Stimulated activated effector memory CD8-positive, alpha-beta T cell treated with anti-CD3 and anti-CD28 coated beads, Interleukin-12 subunit alpha, Interleukin-12 subunit beta, amount 100 ng/mL, for 72 hours (primary cell): ENCODE measurements at regions not wholly inside any gene's neighbourhood (a gene's known extent, or its start where the extent isn't known, plus 50 kb on each side); places are given as distances from the start of the nearest gene placed in this dataset.

Source experiments
- ATAC-seq: fragments of 150-1000 bp; cut with Tn5 transposase; 2 replicates; pipeline ENCODE4 v1.10.0; 2021
- DNase-seq, 2 donors: peaks; one replicate each; pipeline ENCODE4 v3.0.0; 2021 to 2022; ENCODE audit warnings: low spot score in 2 of 2
- H3K27ac Mint-ChIP-seq: one replicate; pipeline ENCODE4 v1.8.0; 2022; ENCODE audit warnings: mild to moderate bottlenecking, mixed read lengths
- H3K36me3 Mint-ChIP-seq: one replicate; pipeline ENCODE4 v1.8.0; 2022; ENCODE audit warnings: mild to moderate bottlenecking, mixed read lengths
- H3K4me1 Mint-ChIP-seq: one replicate; pipeline ENCODE4 v1.8.0; 2022; ENCODE audit warnings: mixed read lengths
- H3K4me3 Mint-ChIP-seq: one replicate; pipeline ENCODE4 v1.8.0; 2022; ENCODE audit warnings: mild to moderate bottlenecking, mixed read lengths
- H3K9me3 Mint-ChIP-seq: one replicate; pipeline ENCODE4 v1.8.0; 2022; ENCODE audit warnings: mixed read lengths

DNA sequence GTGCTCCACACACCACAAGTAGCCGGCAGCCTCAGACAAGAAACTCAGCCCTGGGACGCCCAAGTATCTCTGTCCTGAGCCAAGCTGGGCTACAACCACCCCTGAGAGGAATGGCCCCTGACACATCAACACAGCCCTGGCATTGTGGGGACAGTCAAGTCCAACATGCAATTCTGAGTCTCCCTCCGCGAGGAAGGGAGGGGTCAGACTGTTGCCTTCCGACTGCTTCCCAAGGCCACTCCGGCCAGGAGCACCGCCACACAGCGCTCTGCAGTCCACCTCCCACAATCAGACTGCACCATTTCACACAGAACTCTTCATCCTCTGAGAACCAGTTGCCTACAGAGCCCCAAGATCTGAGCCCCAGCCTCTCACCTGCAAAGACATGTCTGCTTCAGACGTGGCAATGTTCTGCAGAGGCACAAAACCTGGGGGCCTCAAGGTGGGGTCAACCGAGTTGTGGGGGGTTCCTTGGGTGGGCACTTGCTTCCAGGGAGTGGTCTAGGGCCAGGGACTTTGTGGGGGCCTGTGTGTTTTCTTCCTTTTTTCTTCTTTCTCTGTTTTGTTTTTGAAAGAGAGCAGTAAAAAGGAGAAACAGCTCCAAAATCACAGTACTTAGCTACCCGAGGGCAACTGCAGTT lies 76.7 kb upstream of the SALL3 start:
- H3K9me3 Mint-ChIP-seq: no peaks in the 10 kb centered on the region
- no peak overlapping the region for H3K27ac Mint-ChIP-seq
- DNase-seq (no peak), ATAC-seq (no peak)
- H3K4me1 Mint-ChIP-seq: peaks cover 10% of the 10 kb centered on the region
- no peaks in the 10 kb centered on the region for H3K36me3 Mint-ChIP-seq
- no peak overlapping the region for H3K4me3 Mint-ChIP-seq

DNA sequence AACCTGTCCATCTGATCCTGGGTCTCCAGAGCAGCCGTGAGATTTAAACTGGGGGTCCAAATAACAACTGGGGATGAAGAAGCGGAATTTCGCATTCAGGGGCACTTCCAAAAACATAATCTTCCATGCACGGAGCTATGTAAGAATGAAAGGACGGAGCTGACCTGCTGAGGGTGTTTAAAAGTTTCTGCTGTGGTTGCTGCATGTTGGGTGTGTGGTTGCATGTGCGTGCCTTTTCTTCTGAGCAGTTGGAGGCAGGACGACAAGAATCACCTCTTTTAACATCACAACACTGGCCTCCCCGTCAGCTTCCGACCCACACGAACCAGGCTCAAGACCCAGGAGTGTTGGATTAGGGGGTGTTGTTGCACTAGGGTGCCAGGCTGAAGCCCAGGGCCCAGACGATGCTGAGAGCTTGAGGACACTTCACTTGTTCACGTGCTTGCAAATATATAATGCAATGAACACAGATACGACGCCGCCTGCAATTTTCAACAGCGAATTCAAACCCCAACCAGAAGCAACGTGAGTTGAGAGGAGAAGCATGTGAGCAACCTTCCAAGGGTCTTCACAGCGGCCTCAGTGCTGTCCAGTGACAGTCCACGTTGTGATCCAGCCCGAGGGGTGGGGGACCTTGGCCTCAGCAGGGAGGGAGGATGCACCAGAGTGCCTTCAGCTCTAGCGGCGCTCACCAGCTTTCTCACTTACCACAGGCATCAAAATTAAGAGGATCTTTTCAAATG lies 76.0 kb upstream of the SALL3 start:
- Mint-ChIP-seq H3K27ac (no peak overlapping the region), H3K36me3 (no peaks in the 10 kb centered on the region), H3K9me3 (no peaks in the 10 kb centered on the region), H3K4me1 (peaks cover 10% of the 10 kb centered on the region), H3K4me3 (no peak overlapping the region)
- no peak for DNase-seq
- ATAC-seq: no peak

- no peaks in the 10 kb centered on the region for H3K36me3 Mint-ChIP-seq
- no peak overlapping the region for H3K4me3 Mint-ChIP-seq
- DNase-seq (no peak), ATAC-seq (no peak)
- no peaks in the 10 kb centered on the region for H3K9me3 Mint-ChIP-seq
- H3K27ac Mint-ChIP-seq: no peak overlapping the region
- H3K4me1 Mint-ChIP-seq: peaks cover 10% of the 10 kb centered on the region
Observed at GRCh38 chr18:78904179-78904531, 75.5 kb upstream of the SALL3 start.

DNA sequence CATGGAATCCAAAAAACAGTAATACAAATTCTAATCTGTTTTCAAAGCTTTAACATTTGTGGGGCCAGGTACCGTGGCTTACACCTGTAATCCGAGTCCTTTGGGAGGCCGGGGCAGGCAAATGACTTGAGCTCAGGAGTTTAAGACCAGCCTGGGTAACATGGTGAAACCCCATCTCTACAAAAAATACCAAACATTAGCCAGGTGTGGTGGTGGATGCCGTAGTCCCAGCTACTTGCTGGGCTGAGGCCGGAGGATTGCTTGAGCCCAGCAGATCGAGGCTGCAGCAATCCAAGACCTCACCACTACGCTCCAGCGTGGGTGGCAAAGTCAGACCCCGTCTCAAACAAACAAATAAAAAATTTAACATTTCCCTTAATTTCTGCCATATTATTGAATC lies 74.3 kb upstream of the SALL3 start:
- DNase-seq (no peak), ATAC-seq (no peak)
- peaks cover 10% of the 10 kb centered on the region for H3K4me1 Mint-ChIP-seq
- no peaks in the 10 kb centered on the region for H3K36me3 Mint-ChIP-seq
- H3K4me3 Mint-ChIP-seq: no peak overlapping the region
- no peaks in the 10 kb centered on the region for H3K9me3 Mint-ChIP-seq
- H3K27ac Mint-ChIP-seq: no peak overlapping the region

- ATAC-seq (no peak), DNase-seq (no peak)
- Mint-ChIP-seq H3K9me3 (no peaks in the 10 kb centered on the region), H3K4me3 (no peak overlapping the region), H3K36me3 (no peaks in the 10 kb centered on the region), H3K27ac (no peak overlapping the region), H3K4me1 (peaks cover 10% of the 10 kb centered on the region)
Observed at GRCh38 chr18:78906066-78906465, 73.6 kb upstream of the SALL3 start.

DNA sequence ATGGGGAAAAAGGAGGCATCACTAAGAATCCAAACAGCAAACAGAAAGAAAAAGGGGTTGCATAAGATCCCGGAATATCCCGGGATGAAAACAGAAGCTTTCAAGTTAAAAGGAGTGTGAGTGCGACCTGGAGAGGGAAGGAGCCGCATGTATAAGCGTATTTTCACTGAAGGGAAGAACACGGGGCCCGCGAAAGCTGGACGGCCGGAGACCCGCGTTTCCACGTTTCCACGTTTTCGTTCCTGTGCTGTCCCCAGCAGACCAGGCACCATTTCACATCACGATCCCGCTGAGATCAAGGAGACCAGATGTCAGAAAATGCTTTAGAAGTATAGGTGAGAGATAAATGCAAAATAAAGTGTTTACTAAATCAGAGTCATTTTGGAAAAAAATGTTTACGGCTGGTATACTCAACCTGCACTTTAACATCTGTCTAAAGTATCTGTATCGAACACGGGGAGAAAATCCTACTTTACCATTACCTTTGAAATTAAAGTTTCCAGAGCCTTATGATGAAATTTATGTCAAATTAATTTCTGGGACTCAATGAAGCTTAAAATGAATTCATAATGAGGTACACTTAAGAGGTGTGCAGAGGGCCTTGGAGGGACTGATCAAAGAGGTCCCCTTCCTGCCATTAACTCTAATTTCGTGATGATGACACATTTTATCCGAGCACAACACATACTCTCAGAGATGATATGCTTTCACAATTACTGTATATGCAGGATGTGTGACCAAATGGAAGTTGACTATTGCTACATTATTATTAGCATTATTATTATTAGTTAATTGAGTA lies 71.0 kb upstream of the SALL3 start:
- DNase-seq: no peak
- no peaks in the 10 kb centered on the region for H3K36me3 Mint-ChIP-seq
- ATAC-seq: no peak
- no peaks in the 10 kb centered on the region for H3K4me1 Mint-ChIP-seq
- no peak overlapping the region for H3K4me3 Mint-ChIP-seq
- no peaks in the 10 kb centered on the region for H3K9me3 Mint-ChIP-seq
- H3K27ac Mint-ChIP-seq: no peak overlapping the region

- ATAC-seq: no peak
- H3K4me1 Mint-ChIP-seq: no peaks in the 10 kb centered on the region
- H3K4me3 Mint-ChIP-seq: no peak overlapping the region
- no peak overlapping the region for H3K27ac Mint-ChIP-seq
- no peaks in the 10 kb centered on the region for H3K36me3 Mint-ChIP-seq
- H3K9me3 Mint-ChIP-seq: peaks cover 6% of the 10 kb centered on the region
- no peak for DNase-seq
Observed at GRCh38 chr18:78911751-78912283, 67.8 kb upstream of the SALL3 start.

DNA sequence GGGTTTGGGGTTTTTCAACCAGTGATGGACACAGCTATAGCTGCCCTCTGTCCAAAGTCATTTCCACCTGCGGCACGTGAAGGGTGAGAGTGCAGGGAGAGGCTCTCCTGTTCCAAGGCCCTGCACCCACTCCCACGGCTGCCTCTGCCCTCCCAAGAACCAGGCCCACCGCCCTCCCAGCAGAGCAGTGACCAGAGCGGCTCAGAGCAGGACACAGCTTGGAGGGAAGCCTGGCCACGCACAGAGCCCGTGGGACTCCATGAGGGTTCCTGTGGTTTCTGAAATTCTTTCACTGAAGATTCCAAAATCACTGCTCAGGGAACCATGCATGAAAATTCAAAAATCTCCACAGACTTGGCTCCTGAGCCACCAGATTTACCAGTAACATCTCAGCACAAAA lies 67.3 kb upstream of the SALL3 start:
- H3K9me3 Mint-ChIP-seq: peaks cover 8% of the 10 kb centered on the region
- no peak for ATAC-seq
- no peak for DNase-seq
- no peak overlapping the region for H3K27ac Mint-ChIP-seq
- no peak overlapping the region for H3K4me3 Mint-ChIP-seq
- H3K4me1 Mint-ChIP-seq: no peaks in the 10 kb centered on the region
- H3K36me3 Mint-ChIP-seq: no peaks in the 10 kb centered on the region

DNA sequence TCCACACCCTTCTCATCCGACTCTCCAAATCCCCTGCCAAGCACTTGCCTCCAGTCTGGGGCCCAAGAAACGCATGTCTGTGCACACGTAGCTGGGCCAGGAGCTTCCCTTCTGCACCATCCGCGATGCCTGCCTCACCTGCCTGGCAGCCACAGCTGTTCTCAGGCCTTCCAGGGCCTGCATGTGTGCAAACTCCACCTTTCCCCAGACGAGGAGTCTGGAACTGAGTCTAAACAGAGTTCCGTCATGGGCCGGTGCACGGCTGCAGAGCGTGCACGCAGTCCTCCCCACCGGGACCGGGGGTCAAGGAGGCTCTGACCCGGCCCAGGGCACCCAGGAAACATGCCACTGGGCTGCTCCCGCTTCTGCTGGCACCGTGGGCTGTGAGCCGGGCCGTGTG lies 66.8 kb upstream of the SALL3 start:
- H3K27ac Mint-ChIP-seq: no peak overlapping the region
- DNase-seq: no peak
- H3K9me3 Mint-ChIP-seq: peaks cover 11% of the 10 kb centered on the region
- no peaks in the 10 kb centered on the region for H3K4me1 Mint-ChIP-seq
- ATAC-seq: peak; percentile 21
- no peak overlapping the region for H3K4me3 Mint-ChIP-seq
- no peaks in the 10 kb centered on the region for H3K36me3 Mint-ChIP-seq

- H3K9me3 Mint-ChIP-seq: peaks cover 11% of the 10 kb centered on the region
- H3K4me1 Mint-ChIP-seq: no peaks in the 10 kb centered on the region
Observed at GRCh38 chr18:78913395-78913794, 66.2 kb upstream of the SALL3 start.

GRCh38 chr18:78913830-78914231 lies 65.8 kb upstream of the SALL3 start:
- ATAC-seq: no peak
- H3K36me3 Mint-ChIP-seq: no peaks in the 10 kb centered on the region
- H3K4me1 Mint-ChIP-seq: no peaks in the 10 kb centered on the region
- DNase-seq: no peak
- H3K9me3 Mint-ChIP-seq: peaks cover 11% of the 10 kb centered on the region
- no peak overlapping the region for H3K4me3 Mint-ChIP-seq
- H3K27ac Mint-ChIP-seq: no peak overlapping the region

More at GRCh38 chr18:78913395-78913794, 66.2 kb upstream of the SALL3 start:
- no peak for DNase-seq
- ATAC-seq: no peak
- no peak overlapping the region for H3K4me3 Mint-ChIP-seq
- no peak overlapping the region for H3K27ac Mint-ChIP-seq
- no peaks in the 10 kb centered on the region for H3K36me3 Mint-ChIP-seq

DNA sequence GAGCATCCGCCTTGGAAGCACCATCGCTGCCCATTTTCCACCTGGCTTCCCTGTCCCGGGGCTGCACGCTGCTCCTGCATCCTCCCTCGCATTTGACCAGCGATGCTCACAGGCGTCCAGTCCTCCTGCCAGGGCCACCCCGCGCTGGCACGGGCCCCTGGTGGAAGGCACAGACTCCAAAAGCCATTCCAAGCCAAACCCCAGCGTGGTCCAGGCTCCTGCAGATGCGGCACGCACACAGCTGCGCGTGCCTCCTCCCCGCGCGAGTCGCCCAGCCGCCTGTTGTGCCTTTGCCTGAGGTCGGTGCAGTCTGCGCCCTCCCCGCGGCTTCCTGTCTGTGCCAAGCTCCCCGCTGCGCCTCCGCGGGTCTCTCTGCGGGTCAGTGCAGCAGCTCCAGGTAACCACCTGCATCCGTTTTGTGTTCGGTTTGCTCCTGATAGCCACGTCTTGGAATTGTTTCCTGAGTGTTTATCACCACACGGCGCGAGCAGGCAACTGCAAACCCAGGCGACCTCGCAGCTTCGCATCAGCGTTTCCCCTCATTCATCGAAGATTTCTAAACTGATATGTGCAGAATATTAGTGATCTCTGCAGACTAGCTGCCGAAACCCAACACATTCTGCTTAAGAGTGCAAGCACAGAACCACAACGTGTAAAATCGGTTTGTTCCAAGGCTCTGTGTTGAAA lies 65.2 kb upstream of the SALL3 start:
- no peaks in the 10 kb centered on the region for H3K36me3 Mint-ChIP-seq
- H3K27ac Mint-ChIP-seq: no peak overlapping the region
- H3K4me3 Mint-ChIP-seq: no peak overlapping the region
- no peaks in the 10 kb centered on the region for H3K4me1 Mint-ChIP-seq
- no peak for ATAC-seq
- DNase-seq: no peak
- H3K9me3 Mint-ChIP-seq: peaks cover 11% of the 10 kb centered on the region

GRCh38 chr18:78915446-78916008 lies 64.1 kb upstream of the SALL3 start:
- Mint-ChIP-seq H3K4me1 (no peaks in the 10 kb centered on the region), H3K9me3 (peaks cover 11% of the 10 kb centered on the region), H3K36me3 (no peaks in the 10 kb centered on the region), H3K4me3 (no peak overlapping the region), H3K27ac (no peak overlapping the region)
- peak; percentile 24 for ATAC-seq
- no peak for DNase-seq

GRCh38 chr18:78918707-78919106 lies 60.9 kb upstream of the SALL3 start:
- Mint-ChIP-seq H3K9me3 (peaks cover 11% of the 10 kb centered on the region), H3K4me1 (no peaks in the 10 kb centered on the region), H3K36me3 (no peaks in the 10 kb centered on the region), H3K4me3 (no peak overlapping the region), H3K27ac (no peak overlapping the region)
- ATAC-seq: no peak
- DNase-seq: no peak

- no peaks in the 10 kb centered on the region for H3K36me3 Mint-ChIP-seq
- no peak overlapping the region for H3K27ac Mint-ChIP-seq
- H3K9me3 Mint-ChIP-seq: peaks cover 11% of the 10 kb centered on the region
- DNase-seq (no peak), ATAC-seq (no peak)
- H3K4me3 Mint-ChIP-seq: no peak overlapping the region
- no peaks in the 10 kb centered on the region for H3K4me1 Mint-ChIP-seq
Observed at GRCh38 chr18:78919956-78920355, 59.7 kb upstream of the SALL3 start.
